22Rv1 (cell line): ENCODE measurements at regions not wholly inside any gene's neighbourhood (a gene's known extent, or its start where the extent isn't known, plus 50 kb on each side); places are given as distances from the start of the nearest gene placed in this dataset.

Source experiments
- ZFX ChIP-seq: fragments of 450-650 bp; IDR thresholded peaks from 2 replicates; pipeline ENCODE4 v1.6.1; 2017; ENCODE audit warnings: antibody characterized with exemption, borderline replicate concordance
- TF ChIP-seq, protein P1 (sequence below): fragments of 450-650 bp; IDR thresholded peaks from 2 replicates; pipeline ENCODE4 v1.5.1; 2017; ENCODE audit warnings: mild to moderate bottlenecking

DNA sequence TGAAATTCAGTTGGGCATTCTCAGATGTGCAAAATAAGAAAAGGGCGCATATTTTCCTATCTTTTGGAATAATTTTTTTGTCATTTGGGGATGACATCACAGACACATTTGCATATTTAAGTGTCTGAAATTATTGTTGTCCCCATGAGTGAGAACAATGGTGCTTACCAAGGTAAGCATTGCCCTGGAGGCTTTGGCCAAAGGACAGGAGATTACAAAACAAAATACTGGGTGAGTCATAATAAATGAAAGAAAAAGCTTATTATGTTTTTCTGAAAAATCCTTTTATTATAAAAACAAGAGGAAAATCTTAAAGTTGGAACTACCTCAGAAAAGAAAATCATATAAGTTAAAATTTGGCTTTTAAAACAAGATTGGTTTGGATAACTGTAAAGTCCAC lies 254.9 kb downstream of the BTG1 start:
- TF ChIP-seq, protein P1, sequence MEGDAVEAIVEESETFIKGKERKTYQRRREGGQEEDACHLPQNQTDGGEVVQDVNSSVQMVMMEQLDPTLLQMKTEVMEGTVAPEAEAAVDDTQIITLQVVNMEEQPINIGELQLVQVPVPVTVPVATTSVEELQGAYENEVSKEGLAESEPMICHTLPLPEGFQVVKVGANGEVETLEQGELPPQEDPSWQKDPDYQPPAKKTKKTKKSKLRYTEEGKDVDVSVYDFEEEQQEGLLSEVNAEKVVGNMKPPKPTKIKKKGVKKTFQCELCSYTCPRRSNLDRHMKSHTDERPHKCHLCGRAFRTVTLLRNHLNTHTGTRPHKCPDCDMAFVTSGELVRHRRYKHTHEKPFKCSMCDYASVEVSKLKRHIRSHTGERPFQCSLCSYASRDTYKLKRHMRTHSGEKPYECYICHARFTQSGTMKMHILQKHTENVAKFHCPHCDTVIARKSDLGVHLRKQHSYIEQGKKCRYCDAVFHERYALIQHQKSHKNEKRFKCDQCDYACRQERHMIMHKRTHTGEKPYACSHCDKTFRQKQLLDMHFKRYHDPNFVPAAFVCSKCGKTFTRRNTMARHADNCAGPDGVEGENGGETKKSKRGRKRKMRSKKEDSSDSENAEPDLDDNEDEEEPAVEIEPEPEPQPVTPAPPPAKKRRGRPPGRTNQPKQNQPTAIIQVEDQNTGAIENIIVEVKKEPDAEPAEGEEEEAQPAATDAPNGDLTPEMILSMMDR: no peak
- TF ChIP-seq ZFX: no peak
